ENCODE measurements at regions not wholly inside any gene's neighbourhood (a gene's known extent, or its start where the extent isn't known, plus 50 kb on each side); places are given as distances from the start of the nearest gene placed in this dataset.

GRCh38 chr16:87054856-87055255 is 262.3 kb downstream of the C16orf95 start:
- Mint-ChIP-seq H3K9me3 (peaks cover 3 to 8% (median 3%) of the 10 kb centered on the region in 3 donors), H3K27ac (no peak overlapping the region), H3K4me1 (no peaks in the 10 kb centered on the region), H3K27me3 (peaks cover 21 to 32% of the 10 kb centered on the region in 2 donors), H3K36me3 (no peaks in the 10 kb centered on the region), H3K4me3 (no peak overlapping the region)
- POLR2A ChIA-PET = no interaction called here
- WGBS (ENCODE audit: insufficient coverage) = 95% methylated on average over 2 of the region's 4 CpGs
- DNase-seq = no peak
- Histone ChIP-seq H3K27ac (ENCODE audit: low read length) (no peak overlapping the region), H3K9me3 (no peaks in the 10 kb centered on the region), H3K4me1 (ENCODE audit: control insufficient read depth in 1 of 2, extremely low read depth in 1 of 2, insufficient read depth in 2 of 2, low read length in 2 of 2) (no peaks in the 10 kb centered on the region), H3K4me3 (ENCODE audit: control insufficient read depth in 1 of 2, extremely low read depth in 1 of 2, low read length in 1 of 2) (no peak overlapping the region), H3K36me3 (ENCODE audit: control insufficient read depth in 2 of 2, extremely low read depth in 1 of 2, insufficient read depth in 1 of 2, low read length in 1 of 2) (no peaks in the 10 kb centered on the region), H3K27me3 (replicated peaks in 1 of 2; ENCODE audit: control insufficient read depth in 2 of 2, extremely low read depth in 1 of 2, insufficient read depth in 2 of 2, low read length in 1 of 2) (peaks cover 0 to 33% of the 10 kb centered on the region in 2 experiments)
- no peak for ATAC-seq (replicated peaks in 1 of 4)
- CTCF ChIA-PET = interaction anchor here in 1 of 2 donors (0.7 kb wide), 1 partner anchor 34 kb away, joined by 4 read pairs; no protein-coding TSS in a partner anchor

- Mint-ChIP-seq H3K27ac (no peak overlapping the region), H3K27me3 (peaks cover 31 to 34% of the 10 kb centered on the region in 2 donors), H3K9me3 (peaks cover 3 to 8% (median 3%) of the 10 kb centered on the region in 3 donors), H3K4me1 (no peaks in the 10 kb centered on the region), H3K4me3 (no peak overlapping the region), H3K36me3 (no peaks in the 10 kb centered on the region)
- H3K27ac ChIP-seq (ENCODE audit: low read length) = no peak overlapping the region
- no peaks in the 10 kb centered on the region for H3K9me3 ChIP-seq
- ChIA-PET POLR2A (no interaction called here), CTCF (no interaction called here)
- H3K4me1 ChIP-seq (ENCODE audit: control insufficient read depth in 1 of 2, extremely low read depth in 1 of 2, insufficient read depth in 2 of 2, low read length in 2 of 2) = no peaks in the 10 kb centered on the region
- DNase-seq = no peak
- H3K4me3 ChIP-seq (ENCODE audit: control insufficient read depth in 1 of 2, extremely low read depth in 1 of 2, low read length in 1 of 2) = no peak overlapping the region
- no peaks in the 10 kb centered on the region for H3K36me3 ChIP-seq (ENCODE audit: control insufficient read depth in 2 of 2, extremely low read depth in 1 of 2, insufficient read depth in 1 of 2, low read length in 1 of 2)
- H3K27me3 ChIP-seq (replicated peaks in 1 of 2; ENCODE audit: control insufficient read depth in 2 of 2, extremely low read depth in 1 of 2, insufficient read depth in 2 of 2, low read length in 1 of 2) = peaks cover 0 to 35% of the 10 kb centered on the region in 2 experiments
- ATAC-seq (replicated peaks in 1 of 4) = no peak
- 86% methylated on average over 3 of the region's 4 CpGs for WGBS (ENCODE audit: insufficient coverage)
These were observed 261.1 kb downstream of the C16orf95 start for GRCh38 chr16:87056083-87056482.

- peaks cover 3 to 8% (median 3%) of the 10 kb centered on the region in 3 donors for H3K9me3 Mint-ChIP-seq
- no peak overlapping the region for H3K27ac Mint-ChIP-seq
- Histone ChIP-seq H3K4me3 (ENCODE audit: control insufficient read depth in 1 of 2, extremely low read depth in 1 of 2, low read length in 1 of 2) (no peak overlapping the region), H3K9me3 (no peaks in the 10 kb centered on the region), H3K4me1 (ENCODE audit: control insufficient read depth in 1 of 2, extremely low read depth in 1 of 2, insufficient read depth in 2 of 2, low read length in 2 of 2) (no peaks in the 10 kb centered on the region), H3K36me3 (ENCODE audit: control insufficient read depth in 2 of 2, extremely low read depth in 1 of 2, insufficient read depth in 1 of 2, low read length in 1 of 2) (no peaks in the 10 kb centered on the region), H3K27me3 (replicated peaks in 1 of 2; ENCODE audit: control insufficient read depth in 2 of 2, extremely low read depth in 1 of 2, insufficient read depth in 2 of 2, low read length in 1 of 2) (peaks cover 0 to 35% of the 10 kb centered on the region in 2 experiments), H3K27ac (ENCODE audit: low read length) (no peak overlapping the region)
- peaks cover 34 to 37% of the 10 kb centered on the region in 2 donors for H3K27me3 Mint-ChIP-seq
- no peaks in the 10 kb centered on the region for H3K36me3 Mint-ChIP-seq
- no peak for ATAC-seq (replicated peaks in 1 of 4)
- ChIA-PET POLR2A (no interaction called here), CTCF (no interaction called here)
- no peaks in the 10 kb centered on the region for H3K4me1 Mint-ChIP-seq
- no peak for DNase-seq
- 86% methylated on average over 13 of the region's 15 CpGs for WGBS (ENCODE audit: insufficient coverage)
- H3K4me3 Mint-ChIP-seq = no peak overlapping the region
These were observed 260.6 kb downstream of the C16orf95 start for GRCh38 chr16:87056551-87056950.

GRCh38 chr16:87057211-87057881 is 259.8 kb downstream of the C16orf95 start:
- Mint-ChIP-seq H3K27me3 (peaks cover 33 to 38% of the 10 kb centered on the region in 2 donors), H3K4me3 (no peak overlapping the region), H3K9me3 (peaks cover 3 to 8% (median 3%) of the 10 kb centered on the region in 3 donors), H3K27ac (no peak overlapping the region), H3K36me3 (no peaks in the 10 kb centered on the region), H3K4me1 (no peaks in the 10 kb centered on the region)
- Histone ChIP-seq H3K4me3 (ENCODE audit: control insufficient read depth in 1 of 2, extremely low read depth in 1 of 2, low read length in 1 of 2) (no peak overlapping the region), H3K36me3 (ENCODE audit: control insufficient read depth in 2 of 2, extremely low read depth in 1 of 2, insufficient read depth in 1 of 2, low read length in 1 of 2) (no peaks in the 10 kb centered on the region), H3K27ac (ENCODE audit: low read length) (no peak overlapping the region), H3K4me1 (ENCODE audit: control insufficient read depth in 1 of 2, extremely low read depth in 1 of 2, insufficient read depth in 2 of 2, low read length in 2 of 2) (no peaks in the 10 kb centered on the region), H3K27me3 (replicated peaks in 1 of 2; ENCODE audit: control insufficient read depth in 2 of 2, extremely low read depth in 1 of 2, insufficient read depth in 2 of 2, low read length in 1 of 2) (peaks cover 0 to 35% of the 10 kb centered on the region in 2 experiments), H3K9me3 (no peaks in the 10 kb centered on the region)
- ATAC-seq (replicated peaks in 1 of 4) (no peak), DNase-seq (no peak)
- CTCF ChIA-PET = no interaction called here
- POLR2A ChIA-PET = no interaction called here
- 86% methylated on average over 11 of the region's 26 CpGs for whole genome bisulfite sequencing (ENCODE audit: insufficient coverage)

GRCh38 chr16:87057951-87058560 is 259.1 kb downstream of the C16orf95 start:
- no peak overlapping the region for H3K4me3 Mint-ChIP-seq
- CTCF ChIA-PET = no interaction called here
- Histone ChIP-seq H3K27me3 (replicated peaks in 1 of 2; ENCODE audit: control insufficient read depth in 2 of 2, extremely low read depth in 1 of 2, insufficient read depth in 2 of 2, low read length in 1 of 2) (peaks cover 0 to 36% of the 10 kb centered on the region in 2 experiments), H3K36me3 (ENCODE audit: control insufficient read depth in 2 of 2, extremely low read depth in 1 of 2, insufficient read depth in 1 of 2, low read length in 1 of 2) (no peaks in the 10 kb centered on the region), H3K4me1 (ENCODE audit: control insufficient read depth in 1 of 2, extremely low read depth in 1 of 2, insufficient read depth in 2 of 2, low read length in 2 of 2) (no peaks in the 10 kb centered on the region), H3K27ac (ENCODE audit: low read length) (no peak overlapping the region), H3K9me3 (no peaks in the 10 kb centered on the region), H3K4me3 (ENCODE audit: control insufficient read depth in 1 of 2, extremely low read depth in 1 of 2, low read length in 1 of 2) (no peak overlapping the region)
- POLR2A ChIA-PET = no interaction called here
- DNase-seq (no peak), ATAC-seq (replicated peaks in 1 of 4) (no peak)
- peaks cover 30 to 41% of the 10 kb centered on the region in 2 donors for H3K27me3 Mint-ChIP-seq
- no peaks in the 10 kb centered on the region for H3K4me1 Mint-ChIP-seq
- H3K9me3 Mint-ChIP-seq = peaks cover 3 to 8% (median 3%) of the 10 kb centered on the region in 3 donors
- no peak overlapping the region for H3K27ac Mint-ChIP-seq
- WGBS (ENCODE audit: insufficient coverage) = 91% methylated on average over 24 of the region's 26 CpGs
- H3K36me3 Mint-ChIP-seq = no peaks in the 10 kb centered on the region

GRCh38 chr16:87058728-87059250 is 258.4 kb downstream of the C16orf95 start:
- Mint-ChIP-seq H3K36me3 (no peaks in the 10 kb centered on the region), H3K27me3 (peaks cover 31 to 46% of the 10 kb centered on the region in 2 donors), H3K27ac (no peak overlapping the region), H3K4me3 (no peak overlapping the region), H3K9me3 (peaks cover 3 to 8% (median 3%) of the 10 kb centered on the region in 3 donors), H3K4me1 (no peaks in the 10 kb centered on the region)
- CTCF ChIA-PET = no interaction called here
- no peak overlapping the region for H3K27ac ChIP-seq (ENCODE audit: low read length)
- peaks cover 0 to 33% of the 10 kb centered on the region in 2 experiments for H3K27me3 ChIP-seq (replicated peaks in 1 of 2; ENCODE audit: control insufficient read depth in 2 of 2, extremely low read depth in 1 of 2, insufficient read depth in 2 of 2, low read length in 1 of 2)
- ATAC-seq (replicated peaks in 1 of 4) (no peak), DNase-seq (no peak)
- POLR2A ChIA-PET = no interaction called here
- WGBS (ENCODE audit: insufficient coverage) = 93% methylated on average over 14 of the region's 17 CpGs
- no peaks in the 10 kb centered on the region for H3K4me1 ChIP-seq (ENCODE audit: control insufficient read depth in 1 of 2, extremely low read depth in 1 of 2, insufficient read depth in 2 of 2, low read length in 2 of 2)
- no peaks in the 10 kb centered on the region for H3K9me3 ChIP-seq
- no peaks in the 10 kb centered on the region for H3K36me3 ChIP-seq (ENCODE audit: control insufficient read depth in 2 of 2, extremely low read depth in 1 of 2, insufficient read depth in 1 of 2, low read length in 1 of 2)
- no peak overlapping the region for H3K4me3 ChIP-seq (ENCODE audit: control insufficient read depth in 1 of 2, extremely low read depth in 1 of 2, low read length in 1 of 2)

Data from T-cell (primary cell).